ENCODE measurements at regions not wholly inside any gene's neighbourhood (a gene's known extent, or its start where the extent isn't known, plus 50 kb on each side); places are given as distances from the start of the nearest gene placed in this dataset.

DNA sequence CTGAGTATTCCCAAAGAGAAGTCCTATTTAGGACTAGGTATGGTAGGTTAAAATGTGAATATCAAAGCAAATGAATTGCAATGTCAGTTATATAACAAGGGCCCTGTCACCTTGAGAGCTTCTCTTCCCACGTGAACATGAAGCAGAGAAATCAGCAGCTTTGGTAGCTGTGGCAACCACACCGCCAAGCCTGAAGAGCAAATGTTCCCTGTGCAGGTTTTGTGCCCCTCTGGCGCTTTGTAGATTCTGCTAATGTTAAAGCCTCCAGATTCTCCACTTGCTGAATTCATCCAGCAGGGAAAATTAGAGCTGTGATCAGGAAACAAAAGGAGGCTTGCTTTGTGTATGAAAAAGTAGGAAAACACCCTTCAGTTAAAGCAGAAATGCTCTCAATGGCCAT lies 322.6 kb downstream of the RBM43 start (continued):
- TF ChIP-seq ZBTB21 (CRISPR knock-in tag; IDR thresholded peaks at IDR 0.05; ENCODE audit: borderline replicate concordance) (no peak), E2F1 (CRISPR knock-in tag; IDR thresholded peaks at IDR 0.05) (no peak), JAZF1 (CRISPR knock-in tag; IDR thresholded peaks at IDR 0.05) (no peak), CTCF (IDR thresholded peaks at IDR 0.05) (no peak)

DNA sequence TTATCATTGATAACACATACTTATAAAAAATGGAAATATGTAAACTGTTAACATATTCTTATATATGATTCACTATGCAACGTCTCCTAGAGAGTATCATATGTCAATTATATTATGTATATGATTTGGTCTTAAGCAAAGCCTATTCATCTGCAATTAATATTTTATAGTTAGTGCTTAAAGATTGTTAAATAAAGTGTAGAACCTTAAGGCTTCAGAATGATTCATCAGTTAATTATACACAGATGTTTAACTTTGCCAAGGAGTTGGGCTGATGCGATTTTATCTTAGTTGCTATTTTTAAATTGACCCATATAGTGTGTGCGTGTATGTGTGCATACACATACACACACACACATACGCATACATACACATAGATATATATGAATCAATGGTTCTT lies 323.1 kb downstream of the RBM43 start:
- POLR2A ChIA-PET, result no interaction called here

GRCh38 chr2:150937030-150937429 lies 324.6 kb downstream of the RBM43 start:
- H3K27me3 Mint-ChIP-seq (ENCODE audit: low read depth), result no peaks in the 10 kb centered on the region
- no peak overlapping the region for H3K27ac Mint-ChIP-seq
- H3K4me3 Mint-ChIP-seq, result no peak overlapping the region
- peaks cover 16% of the 10 kb centered on the region for H3K4me1 Mint-ChIP-seq
- no peak for ATAC-seq
- DNase-seq (ENCODE audit: low spot score), result no peak
- ChIA-PET CTCF (no interaction called here), POLR2A (no interaction called here)
- peaks cover 10% of the 10 kb centered on the region for H3K36me3 Mint-ChIP-seq
- TF ChIP-seq CREB1 (CRISPR knock-in tag; IDR thresholded peaks at IDR 0.05) (no peak), NR1H2 (CRISPR knock-in tag; IDR thresholded peaks at IDR 0.05) (no peak), AR (CRISPR knock-in tag; IDR thresholded peaks at IDR 0.05) (no peak), SMAD4 (CRISPR knock-in tag; IDR thresholded peaks at IDR 0.05) (no peak)
- TF ChIP-seq, protein P1, sequence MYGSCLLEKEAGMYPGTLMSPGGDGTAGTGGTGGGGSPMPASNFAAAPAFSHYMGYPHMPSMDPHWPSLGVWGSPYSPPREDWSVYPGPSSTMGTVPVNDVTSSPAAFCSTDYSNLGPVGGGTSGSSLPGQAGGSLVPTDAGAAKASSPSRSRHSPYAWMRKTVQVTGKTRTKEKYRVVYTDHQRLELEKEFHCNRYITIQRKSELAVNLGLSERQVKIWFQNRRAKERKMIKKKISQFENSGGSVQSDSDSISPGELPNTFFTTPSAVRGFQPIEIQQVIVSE (CRISPR knock-in tag; IDR thresholded peaks at IDR 0.05; ENCODE audit: borderline replicate concordance), result no peak
- peaks cover 16% of the 10 kb centered on the region for H3K9me3 Mint-ChIP-seq

More for the DNA sequence above, 323.1 kb downstream of the RBM43 start:
- peaks cover 10% of the 10 kb centered on the region for H3K36me3 Mint-ChIP-seq
- TF ChIP-seq, protein P2, sequence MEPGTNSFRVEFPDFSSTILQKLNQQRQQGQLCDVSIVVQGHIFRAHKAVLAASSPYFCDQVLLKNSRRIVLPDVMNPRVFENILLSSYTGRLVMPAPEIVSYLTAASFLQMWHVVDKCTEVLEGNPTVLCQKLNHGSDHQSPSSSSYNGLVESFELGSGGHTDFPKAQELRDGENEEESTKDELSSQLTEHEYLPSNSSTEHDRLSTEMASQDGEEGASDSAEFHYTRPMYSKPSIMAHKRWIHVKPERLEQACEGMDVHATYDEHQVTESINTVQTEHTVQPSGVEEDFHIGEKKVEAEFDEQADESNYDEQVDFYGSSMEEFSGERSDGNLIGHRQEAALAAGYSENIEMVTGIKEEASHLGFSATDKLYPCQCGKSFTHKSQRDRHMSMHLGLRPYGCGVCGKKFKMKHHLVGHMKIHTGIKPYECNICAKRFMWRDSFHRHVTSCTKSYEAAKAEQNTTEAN (CRISPR knock-in tag; IDR thresholded peaks at IDR 0.05), result no peak
- TF ChIP-seq NR2C2 (CRISPR knock-in tag; IDR thresholded peaks at IDR 0.05) (no peak), NR3C1 (CRISPR knock-in tag; conservative IDR thresholded peaks at IDR 0.05; ENCODE audit: low read depth) (no peak), ZSCAN18 (CRISPR knock-in tag; IDR thresholded peaks at IDR 0.05) (no peak), ZMAT4 (CRISPR knock-in tag; IDR thresholded peaks at IDR 0.05) (no peak)
- DNase-seq (ENCODE audit: low spot score) (no peak), ATAC-seq (no peak)
- H3K4me1 Mint-ChIP-seq, result peaks cover 7% of the 10 kb centered on the region
- peaks cover 16% of the 10 kb centered on the region for H3K9me3 Mint-ChIP-seq
- no peak overlapping the region for H3K27ac Mint-ChIP-seq
- H3K4me3 Mint-ChIP-seq, result no peak overlapping the region
- CTCF ChIA-PET, result no interaction called here
- no peaks in the 10 kb centered on the region for H3K27me3 Mint-ChIP-seq (ENCODE audit: low read depth)

Measured in WTC11 (cell line).